Panc1 (cell line): ENCODE measurements at regions not wholly inside any gene's neighbourhood (a gene's known extent, or its start where the extent isn't known, plus 50 kb on each side); places are given as distances from the start of the nearest gene placed in this dataset.

Source experiments
- POLR2AphosphoS5 ChIP-seq: IDR thresholded peaks from 2 replicates; pipeline ENCODE4 v1.6.1; 2012; ENCODE audit warnings: mild to moderate bottlenecking, low read depth, low read length, moderate library complexity
- SIN3A ChIP-seq: IDR thresholded peaks from 2 replicates; pipeline ENCODE4 v1.6.1; 2012; ENCODE audit warnings: low read depth, mild to moderate bottlenecking, low read length, moderate library complexity, borderline replicate concordance; ENCODE audit not compliant: insufficient read depth
- TCF7L2 ChIP-seq: IDR thresholded peaks from 2 replicates; pipeline ENCODE4 v1.6.1; 2011; ENCODE audit warnings: mild to moderate bottlenecking, low read depth, low read length, inconsistent platforms
- TF ChIP-seq, protein P1 (sequence below): fragments of 450-650 bp; IDR thresholded peaks from 2 replicates; pipeline ENCODE4 v1.5.1; 2017; ENCODE audit warnings: mild to moderate bottlenecking
- TF ChIP-seq, protein P2 (sequence below), 2 experiments: IDR thresholded peaks; 2 replicates each; pipeline ENCODE4 v1.6.1; 2011 to 2012; ENCODE audit warnings: low read depth in 2 of 2, control low read depth in 1 of 2, low read length in 1 of 2, mild to moderate bottlenecking in 1 of 2, moderate library complexity in 1 of 2; ENCODE audit not compliant: insufficient read depth in 1 of 2

DNA sequence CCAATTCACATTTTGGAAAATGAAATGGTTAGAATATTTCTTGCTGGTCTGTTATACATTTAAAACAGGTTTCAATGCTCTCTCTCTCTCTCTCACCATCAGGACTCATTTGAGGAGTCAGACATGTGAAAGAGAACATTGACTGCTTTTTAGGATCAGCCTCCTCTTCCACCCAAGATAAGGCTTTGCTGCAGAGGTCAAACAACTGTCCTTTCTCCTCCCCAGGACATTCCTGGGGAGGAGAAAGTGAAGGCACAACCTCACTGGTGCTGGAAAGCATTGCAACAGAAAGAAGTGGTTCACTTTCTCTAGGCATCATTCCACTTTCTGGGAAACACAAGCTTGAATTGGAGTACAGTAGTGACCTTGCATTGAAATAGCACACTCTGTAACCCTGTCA is 409.1 kb upstream of the NR2F2 start:
- TF ChIP-seq, protein P1, sequence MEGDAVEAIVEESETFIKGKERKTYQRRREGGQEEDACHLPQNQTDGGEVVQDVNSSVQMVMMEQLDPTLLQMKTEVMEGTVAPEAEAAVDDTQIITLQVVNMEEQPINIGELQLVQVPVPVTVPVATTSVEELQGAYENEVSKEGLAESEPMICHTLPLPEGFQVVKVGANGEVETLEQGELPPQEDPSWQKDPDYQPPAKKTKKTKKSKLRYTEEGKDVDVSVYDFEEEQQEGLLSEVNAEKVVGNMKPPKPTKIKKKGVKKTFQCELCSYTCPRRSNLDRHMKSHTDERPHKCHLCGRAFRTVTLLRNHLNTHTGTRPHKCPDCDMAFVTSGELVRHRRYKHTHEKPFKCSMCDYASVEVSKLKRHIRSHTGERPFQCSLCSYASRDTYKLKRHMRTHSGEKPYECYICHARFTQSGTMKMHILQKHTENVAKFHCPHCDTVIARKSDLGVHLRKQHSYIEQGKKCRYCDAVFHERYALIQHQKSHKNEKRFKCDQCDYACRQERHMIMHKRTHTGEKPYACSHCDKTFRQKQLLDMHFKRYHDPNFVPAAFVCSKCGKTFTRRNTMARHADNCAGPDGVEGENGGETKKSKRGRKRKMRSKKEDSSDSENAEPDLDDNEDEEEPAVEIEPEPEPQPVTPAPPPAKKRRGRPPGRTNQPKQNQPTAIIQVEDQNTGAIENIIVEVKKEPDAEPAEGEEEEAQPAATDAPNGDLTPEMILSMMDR = no peak
- TF ChIP-seq, protein P2, sequence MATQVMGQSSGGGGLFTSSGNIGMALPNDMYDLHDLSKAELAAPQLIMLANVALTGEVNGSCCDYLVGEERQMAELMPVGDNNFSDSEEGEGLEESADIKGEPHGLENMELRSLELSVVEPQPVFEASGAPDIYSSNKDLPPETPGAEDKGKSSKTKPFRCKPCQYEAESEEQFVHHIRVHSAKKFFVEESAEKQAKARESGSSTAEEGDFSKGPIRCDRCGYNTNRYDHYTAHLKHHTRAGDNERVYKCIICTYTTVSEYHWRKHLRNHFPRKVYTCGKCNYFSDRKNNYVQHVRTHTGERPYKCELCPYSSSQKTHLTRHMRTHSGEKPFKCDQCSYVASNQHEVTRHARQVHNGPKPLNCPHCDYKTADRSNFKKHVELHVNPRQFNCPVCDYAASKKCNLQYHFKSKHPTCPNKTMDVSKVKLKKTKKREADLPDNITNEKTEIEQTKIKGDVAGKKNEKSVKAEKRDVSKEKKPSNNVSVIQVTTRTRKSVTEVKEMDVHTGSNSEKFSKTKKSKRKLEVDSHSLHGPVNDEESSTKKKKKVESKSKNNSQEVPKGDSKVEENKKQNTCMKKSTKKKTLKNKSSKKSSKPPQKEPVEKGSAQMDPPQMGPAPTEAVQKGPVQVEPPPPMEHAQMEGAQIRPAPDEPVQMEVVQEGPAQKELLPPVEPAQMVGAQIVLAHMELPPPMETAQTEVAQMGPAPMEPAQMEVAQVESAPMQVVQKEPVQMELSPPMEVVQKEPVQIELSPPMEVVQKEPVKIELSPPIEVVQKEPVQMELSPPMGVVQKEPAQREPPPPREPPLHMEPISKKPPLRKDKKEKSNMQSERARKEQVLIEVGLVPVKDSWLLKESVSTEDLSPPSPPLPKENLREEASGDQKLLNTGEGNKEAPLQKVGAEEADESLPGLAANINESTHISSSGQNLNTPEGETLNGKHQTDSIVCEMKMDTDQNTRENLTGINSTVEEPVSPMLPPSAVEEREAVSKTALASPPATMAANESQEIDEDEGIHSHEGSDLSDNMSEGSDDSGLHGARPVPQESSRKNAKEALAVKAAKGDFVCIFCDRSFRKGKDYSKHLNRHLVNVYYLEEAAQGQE (IDR thresholded peaks at IDR 0.05; ENCODE audit: insufficient read depth in 1 of 2, low read depth in 2 of 2, low read length in 1 of 2) = no peak
- no peak for TF ChIP-seq POLR2AphosphoS5
- TF ChIP-seq SIN3A = no peak
- TF ChIP-seq TCF7L2 = no peak
